Panc1 (cell line): ENCODE measurements at regions not wholly inside any gene's neighbourhood (a gene's known extent, or its start where the extent isn't known, plus 50 kb on each side); places are given as distances from the start of the nearest gene placed in this dataset.
"Not testable (repeated sequence)": the region's sequence is repeated elsewhere in the genome, so short reads cannot be mapped to it uniquely, and the experiment has no call there.

ENCODE experiments used
- ATAC-seq: fragments of 200-7000 bp; cut with Tn5 transposase; 2 replicates; pipeline ENCODE4 v1.9.1; 2020; ENCODE audit warnings: mild to moderate bottlenecking, moderate library complexity
- BruUV-seq: library from RNA; stranded (reverse); fragments of 400-500 nt; replicated peaks from 2 replicates; lab custom pipeline; 2021; lab: Mats Ljungman, UMichigan
- CTCF ChIA-PET: fragments of 300-600 bp; sonication (Branson Sonifier 250); formaldehyde crosslinking; loops from one replicate; lab custom pipeline; 2022; ENCODE audit warnings: antibody characterized with exemption; lab: Charles Lee
- POLR2A ChIA-PET: fragments of 300-600 bp; sonication (Branson Sonifier 250); formaldehyde crosslinking; loops from one replicate; lab custom pipeline; 2022; ENCODE audit warnings: antibody characterized with exemption; lab: Charles Lee
- DNase-seq: peaks from one replicate; pipeline ENCODE4 v3.0.0-alpha.2; 2010; ENCODE audit warnings: low read depth, low spot score
- H3K27ac ChIP-seq: 2 replicates; pipeline ENCODE4 v1.5.1; 2011; ENCODE audit warnings: mild to moderate bottlenecking, low read length, inconsistent platforms
- H3K27me3 ChIP-seq: fragments of 200-500 bp; sonication (Bioruptor generic); 2 replicates; pipeline ENCODE4 v1.6.0; 2014; ENCODE audit warnings: low read length, inconsistent platforms; ENCODE audit not compliant: control insufficient read depth, insufficient read depth
- H3K36me3 ChIP-seq: fragments of 200-500 bp; sonication (Bioruptor generic); 2 replicates; pipeline ENCODE4 v1.5.1; 2014; ENCODE audit warnings: inconsistent platforms, mild to moderate bottlenecking, low read length, moderate library complexity; ENCODE audit not compliant: control insufficient read depth, insufficient read depth
- H3K4me1 ChIP-seq: 2 replicates; pipeline ENCODE4 v1.5.1; 2011; ENCODE audit warnings: inconsistent platforms, mild to moderate bottlenecking, low read length, moderate library complexity; ENCODE audit not compliant: control insufficient read depth, insufficient read depth
- H3K4me3 ChIP-seq, 2 experiments: 2 replicates each; pipeline ENCODE4 v1.5.1; 2011 to 2012; ENCODE audit warnings: low read depth in 2 of 2, low read length in 2 of 2, mild to moderate bottlenecking in 2 of 2, inconsistent platforms in 1 of 2, moderate library complexity in 1 of 2
- H3K9me3 ChIP-seq: fragments of 200-500 bp; sonication (Bioruptor generic); 2 replicates; pipeline ENCODE4 v1.5.1; 2014; ENCODE audit warnings: low read depth, mild to moderate bottlenecking, inconsistent platforms, low read length, moderate library complexity; ENCODE audit not compliant: control insufficient read depth, insufficient read depth
- POLR2AphosphoS5 ChIP-seq: IDR thresholded peaks from 2 replicates; pipeline ENCODE4 v1.6.1; 2012; ENCODE audit warnings: mild to moderate bottlenecking, low read depth, low read length, moderate library complexity
- SIN3A ChIP-seq: IDR thresholded peaks from 2 replicates; pipeline ENCODE4 v1.6.1; 2012; ENCODE audit warnings: low read depth, mild to moderate bottlenecking, low read length, moderate library complexity, borderline replicate concordance; ENCODE audit not compliant: insufficient read depth
- TCF7L2 ChIP-seq: IDR thresholded peaks from 2 replicates; pipeline ENCODE4 v1.6.1; 2011; ENCODE audit warnings: mild to moderate bottlenecking, low read depth, low read length, inconsistent platforms
- in situ Hi-C: cut with HindIII; loops from 2 replicates; pipeline ENCODE4 v1.10.0; 2016; ENCODE audit warnings: low sequenced_read_pairs, low pct_unique_long_range_greater_than_20kb
- intact Hi-C: fragments of 100-400 bp; cut with micrococcal nuclease; formaldehyde crosslinking; loops from one replicate; pipeline ENCODE4 v1.10.0; 2022; ENCODE audit not compliant: unreplicated experiment
- TF ChIP-seq, protein P1 (sequence below), 2 experiments: IDR thresholded peaks; 2 replicates each; pipeline ENCODE4 v1.6.1; 2011 to 2012; ENCODE audit warnings: low read depth in 2 of 2, control low read depth in 1 of 2, low read length in 1 of 2, mild to moderate bottlenecking in 1 of 2, moderate library complexity in 1 of 2; ENCODE audit not compliant: insufficient read depth in 1 of 2
- TF ChIP-seq, protein P2 (sequence below): fragments of 450-650 bp; IDR thresholded peaks from 2 replicates; pipeline ENCODE4 v1.5.1; 2017; ENCODE audit warnings: mild to moderate bottlenecking

DNA sequence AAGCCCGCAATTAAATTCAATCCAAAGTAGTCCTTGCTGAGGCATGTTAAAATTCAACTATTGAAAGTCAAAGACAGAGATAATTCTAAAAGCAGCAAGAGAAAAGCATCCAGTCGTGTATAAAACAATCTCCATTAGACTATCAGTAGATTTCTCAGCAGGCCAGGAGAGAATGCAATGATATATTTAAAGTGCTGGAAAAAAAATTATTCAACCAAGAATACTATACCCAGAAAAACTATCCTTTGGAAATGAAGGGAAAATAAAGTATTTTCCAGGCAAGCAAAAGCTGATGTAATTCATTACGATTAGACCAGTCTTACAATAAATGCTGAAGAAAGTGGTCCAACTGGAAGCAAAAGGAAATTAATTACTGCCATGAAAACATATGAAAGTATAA lies 113.5 kb downstream of the TRIM42 start:
- intact Hi-C loops (no loop called here), in situ Hi-C loops (no loop called here)
- Histone ChIP-seq H3K36me3 (no peaks in the 10 kb centered on the region), H3K27ac (no peak overlapping the region), H3K27me3 (no peaks in the 10 kb centered on the region), H3K4me1 (no peaks in the 10 kb centered on the region), H3K4me3 (no peak overlapping the region), H3K9me3 (peaks cover 5% of the 10 kb centered on the region)
- TF ChIP-seq, protein P1, sequence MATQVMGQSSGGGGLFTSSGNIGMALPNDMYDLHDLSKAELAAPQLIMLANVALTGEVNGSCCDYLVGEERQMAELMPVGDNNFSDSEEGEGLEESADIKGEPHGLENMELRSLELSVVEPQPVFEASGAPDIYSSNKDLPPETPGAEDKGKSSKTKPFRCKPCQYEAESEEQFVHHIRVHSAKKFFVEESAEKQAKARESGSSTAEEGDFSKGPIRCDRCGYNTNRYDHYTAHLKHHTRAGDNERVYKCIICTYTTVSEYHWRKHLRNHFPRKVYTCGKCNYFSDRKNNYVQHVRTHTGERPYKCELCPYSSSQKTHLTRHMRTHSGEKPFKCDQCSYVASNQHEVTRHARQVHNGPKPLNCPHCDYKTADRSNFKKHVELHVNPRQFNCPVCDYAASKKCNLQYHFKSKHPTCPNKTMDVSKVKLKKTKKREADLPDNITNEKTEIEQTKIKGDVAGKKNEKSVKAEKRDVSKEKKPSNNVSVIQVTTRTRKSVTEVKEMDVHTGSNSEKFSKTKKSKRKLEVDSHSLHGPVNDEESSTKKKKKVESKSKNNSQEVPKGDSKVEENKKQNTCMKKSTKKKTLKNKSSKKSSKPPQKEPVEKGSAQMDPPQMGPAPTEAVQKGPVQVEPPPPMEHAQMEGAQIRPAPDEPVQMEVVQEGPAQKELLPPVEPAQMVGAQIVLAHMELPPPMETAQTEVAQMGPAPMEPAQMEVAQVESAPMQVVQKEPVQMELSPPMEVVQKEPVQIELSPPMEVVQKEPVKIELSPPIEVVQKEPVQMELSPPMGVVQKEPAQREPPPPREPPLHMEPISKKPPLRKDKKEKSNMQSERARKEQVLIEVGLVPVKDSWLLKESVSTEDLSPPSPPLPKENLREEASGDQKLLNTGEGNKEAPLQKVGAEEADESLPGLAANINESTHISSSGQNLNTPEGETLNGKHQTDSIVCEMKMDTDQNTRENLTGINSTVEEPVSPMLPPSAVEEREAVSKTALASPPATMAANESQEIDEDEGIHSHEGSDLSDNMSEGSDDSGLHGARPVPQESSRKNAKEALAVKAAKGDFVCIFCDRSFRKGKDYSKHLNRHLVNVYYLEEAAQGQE (IDR thresholded peaks at IDR 0.05; ENCODE audit: insufficient read depth in 1 of 2, low read depth in 2 of 2, low read length in 1 of 2): no peak
- TF ChIP-seq SIN3A (no peak), TCF7L2 (no peak), POLR2AphosphoS5 (no peak)
- TF ChIP-seq, protein P2, sequence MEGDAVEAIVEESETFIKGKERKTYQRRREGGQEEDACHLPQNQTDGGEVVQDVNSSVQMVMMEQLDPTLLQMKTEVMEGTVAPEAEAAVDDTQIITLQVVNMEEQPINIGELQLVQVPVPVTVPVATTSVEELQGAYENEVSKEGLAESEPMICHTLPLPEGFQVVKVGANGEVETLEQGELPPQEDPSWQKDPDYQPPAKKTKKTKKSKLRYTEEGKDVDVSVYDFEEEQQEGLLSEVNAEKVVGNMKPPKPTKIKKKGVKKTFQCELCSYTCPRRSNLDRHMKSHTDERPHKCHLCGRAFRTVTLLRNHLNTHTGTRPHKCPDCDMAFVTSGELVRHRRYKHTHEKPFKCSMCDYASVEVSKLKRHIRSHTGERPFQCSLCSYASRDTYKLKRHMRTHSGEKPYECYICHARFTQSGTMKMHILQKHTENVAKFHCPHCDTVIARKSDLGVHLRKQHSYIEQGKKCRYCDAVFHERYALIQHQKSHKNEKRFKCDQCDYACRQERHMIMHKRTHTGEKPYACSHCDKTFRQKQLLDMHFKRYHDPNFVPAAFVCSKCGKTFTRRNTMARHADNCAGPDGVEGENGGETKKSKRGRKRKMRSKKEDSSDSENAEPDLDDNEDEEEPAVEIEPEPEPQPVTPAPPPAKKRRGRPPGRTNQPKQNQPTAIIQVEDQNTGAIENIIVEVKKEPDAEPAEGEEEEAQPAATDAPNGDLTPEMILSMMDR: no peak
- no TSS peak for BruUV-seq
- ChIA-PET POLR2A (no interaction called here), CTCF (no interaction called here)
- ATAC-seq: no peak
- DNase-seq: no peak

DNA sequence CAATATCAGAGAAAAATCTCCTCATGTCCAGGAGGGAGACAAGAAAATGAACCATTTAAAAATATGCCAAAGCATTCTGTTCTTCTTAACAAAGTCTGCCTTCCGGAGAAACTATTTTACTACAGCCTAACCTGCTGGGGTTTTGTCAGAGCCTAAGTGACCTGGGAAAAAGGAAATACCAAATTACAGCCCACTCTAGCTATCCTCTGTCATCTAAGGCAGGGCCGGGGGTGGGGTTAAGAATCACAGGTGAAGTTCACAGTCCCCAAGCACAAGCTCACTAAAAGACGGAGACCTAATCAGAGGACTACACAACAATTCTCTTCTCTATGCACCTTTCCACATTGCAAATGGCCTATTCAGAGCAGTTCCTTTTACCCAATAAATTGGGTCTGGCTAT lies 116.6 kb downstream of the TRIM42 start:
- TF ChIP-seq POLR2AphosphoS5: no peak
- TF ChIP-seq, protein P2: no peak
- no peak for TF ChIP-seq TCF7L2
- no peak for TF ChIP-seq SIN3A

DNA sequence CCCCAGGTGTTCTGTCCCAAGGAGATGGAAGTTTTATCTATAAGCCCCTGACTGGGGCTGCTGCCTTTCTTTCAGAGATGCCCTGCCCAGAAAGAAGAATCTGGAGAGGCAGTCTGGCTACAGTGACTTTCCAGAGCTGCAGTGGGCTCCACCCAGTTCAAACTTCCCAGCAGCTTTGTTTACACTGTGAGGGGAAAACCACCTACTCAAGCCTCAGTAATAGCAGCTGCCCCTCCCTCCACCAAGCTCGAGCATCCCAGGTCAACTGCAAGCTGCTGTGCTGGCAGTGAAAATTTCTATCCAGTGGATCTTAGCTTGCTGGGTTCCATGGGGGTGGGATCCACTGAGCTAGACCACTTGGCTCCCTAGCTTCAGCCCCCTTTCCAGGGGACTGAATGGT lies 125.0 kb downstream of the TRIM42 start:
- in situ Hi-C loops, H3K4me3 ChIP-seq, ATAC-seq, H3K9me3 ChIP-seq, H3K27me3 ChIP-seq, H3K27ac ChIP-seq, DNase-seq, POLR2A ChIA-PET, CTCF ChIA-PET, H3K36me3 ChIP-seq, H3K4me1 ChIP-seq, intact Hi-C loops, BruUV-seq: not testable (repeated sequence)

More for the DNA sequence above, 116.6 kb downstream of the TRIM42 start:
- Histone ChIP-seq H3K9me3 (peaks cover 5% of the 10 kb centered on the region), H3K27ac (no peak overlapping the region), H3K27me3 (no peaks in the 10 kb centered on the region), H3K36me3 (no peaks in the 10 kb centered on the region), H3K4me1 (no peaks in the 10 kb centered on the region), H3K4me3 (no peak overlapping the region)
- ChIA-PET POLR2A (no interaction called here), CTCF (no interaction called here)
- DNase-seq (no peak), ATAC-seq (no peak)
- in situ Hi-C loops (no loop called here), intact Hi-C loops (no loop called here)
- BruUV-seq: no TSS peak
